K562 (cell line): ENCODE measurements at regions not wholly inside any gene's neighbourhood (a gene's known extent, or its start where the extent isn't known, plus 50 kb on each side); places are given as distances from the start of the nearest gene placed in this dataset.

Source experiments
- ATAC-seq: fragments of 200-7000 bp; cut with Tn5 transposase; 3 replicates; pipeline ENCODE4 v1.9.1; 2020; ENCODE audit warnings: moderate library complexity
- BruUV-seq: library from RNA; stranded (reverse); fragments of 400-500 nt; replicated peaks from 2 replicates; lab custom pipeline; 2021; lab: Mats Ljungman, UMichigan
- CTCF ChIA-PET: fragments of 300-600 bp; formaldehyde crosslinking; extraction: SDS; loops from one replicate; lab custom pipeline; 2021; ENCODE audit warnings: low intra/inter-chr PET ratio; lab: Yijun Ruan, JAX
- POLR2A ChIA-PET: fragments of 300-600, 350-650 bp; sonication (Branson Sonifier 250); formaldehyde crosslinking; extraction: SDS; loops from one replicate; lab custom pipeline; 2021; ENCODE audit warnings: antibody characterized with exemption, inconsistent platforms; lab: Yijun Ruan, JAX
- DNase-seq, 4 experiments: peaks; one replicate each; pipeline versions ENCODE4 v3.0.0 to v3.0.0-alpha.2; 2011 to 2018; ENCODE audit warnings: low spot score in 3 of 4, mixed read lengths in 3 of 4; ENCODE audit errors: extremely low read depth in 1 of 4
- FAIRE-seq: peaks from 2 replicates; lab custom pipeline; 2011; peaks lifted over from hg19 to GRCh38; lab: Jason Lieb, UNC
- H2AFZ ChIP-seq: 2 replicates; pipeline ENCODE4 v1.6.0; 2011; ENCODE audit warnings: low read depth, low read length, control low read depth, inconsistent platforms
- H3K27ac ChIP-seq: fragments of 200-600 bp; 3 replicates; pipeline ENCODE4 v1.8.0; 2011; ENCODE audit warnings: low read depth, mild to moderate bottlenecking, control low read depth, inconsistent platforms, low read length, moderate library complexity, mixed read lengths; ENCODE audit errors: extremely low read depth
- H3K27me3 ChIP-seq, 2 experiments: fragments of 300-600 bp in 1 of 2; 2 replicates in 1 of 2; 3 replicates in 1 of 2; pipeline versions ENCODE4 v1.6.0 to v1.8.0; 2011; ENCODE audit warnings: inconsistent platforms in 2 of 2, low read length in 2 of 2, mild to moderate bottlenecking in 1 of 2, mixed read lengths in 1 of 2, moderate library complexity in 1 of 2; ENCODE audit not compliant: control insufficient read depth in 2 of 2, insufficient read depth in 2 of 2
- H3K36me3 ChIP-seq: fragments of 300-600 bp; 3 replicates; pipeline ENCODE4 v1.8.0; 2011; ENCODE audit warnings: mild to moderate bottlenecking, low read length, inconsistent platforms; ENCODE audit not compliant: control insufficient read depth, insufficient read depth
- H3K4me1 ChIP-seq, 2 experiments: fragments of 200-600 bp in 1 of 2; replicated peaks in 1 of 2; 2 replicates in 1 of 2; 3 replicates in 1 of 2; pipeline versions ENCODE4 v1.5.1 to v1.8.0; 2011; ENCODE audit warnings: inconsistent platforms in 2 of 2, low read length in 2 of 2, mild to moderate bottlenecking in 1 of 2, mixed read lengths in 1 of 2, moderate library complexity in 1 of 2; ENCODE audit not compliant: control insufficient read depth in 2 of 2, insufficient read depth in 2 of 2
- H3K4me2 ChIP-seq: 2 replicates; pipeline ENCODE4 v1.6.1; 2011; ENCODE audit warnings: low read length, control low read depth, inconsistent platforms, mixed read lengths; ENCODE audit not compliant: insufficient read depth
- H3K4me3 ChIP-seq: fragments of 200-600 bp; sonication (generic), shearing (Covaris generic); 2 replicates; pipeline ENCODE4 v1.5.1; 2016; ENCODE audit warnings: control low read depth, inconsistent platforms
- H3K79me2 ChIP-seq: fragments of 200-600 bp; 3 replicates; pipeline ENCODE4 v1.8.0; 2011; ENCODE audit warnings: low read length, inconsistent platforms; ENCODE audit not compliant: control insufficient read depth, insufficient read depth
- H3K9ac ChIP-seq, 2 experiments: 2 replicates each; pipeline versions ENCODE4 v1.6.0 to v1.6.1; 2011; ENCODE audit warnings: low read depth in 2 of 2, low read length in 2 of 2, control low read depth in 1 of 2, inconsistent platforms in 1 of 2, mild to moderate bottlenecking in 1 of 2, mixed read lengths in 1 of 2; ENCODE audit not compliant: insufficient read depth in 1 of 2
- H3K9me1 ChIP-seq: one replicate; pipeline ENCODE4 v1.6.0; 2011; ENCODE audit warnings: inconsistent platforms, mild to moderate bottlenecking, low read length, moderate library complexity; ENCODE audit not compliant: control insufficient read depth, insufficient read depth
- H3K9me3 ChIP-seq: replicated peaks from 2 replicates; pipeline ENCODE4 v1.5.1; 2011; ENCODE audit warnings: low read depth, low read length, inconsistent platforms; ENCODE audit not compliant: control insufficient read depth, insufficient read depth
- H4K20me1 ChIP-seq: replicated peaks from 2 replicates; pipeline ENCODE4 v1.6.1; 2011; ENCODE audit warnings: low read length, inconsistent platforms, mixed read lengths; ENCODE audit not compliant: control insufficient read depth, insufficient read depth
- MED1 ChIP-seq: sonication (generic); formaldehyde crosslinking; IDR thresholded peaks from 2 replicates; pipeline ENCODE4 v1.8.1; 2023; ENCODE audit warnings: missing genetic modification reagents, borderline replicate concordance
- MXD1 ChIP-seq: fragments of 250-450 bp; sonication (Bioruptor Pico); IDR thresholded peaks from 2 replicates; pipeline ENCODE4 v1.8.0; 2021; ENCODE audit warnings: borderline replicate concordance, mild to moderate bottlenecking, moderate library complexity; ENCODE audit not compliant: poor library complexity, severe bottlenecking
- NR1H2 ChIP-seq: sonication (generic); formaldehyde crosslinking; IDR thresholded peaks from 2 replicates; pipeline ENCODE4 v1.4.0; 2020; ENCODE audit warnings: mild to moderate bottlenecking, missing genetic modification reagents
- SNIP1 ChIP-seq: fragments of 450-650 bp; IDR thresholded peaks from 2 replicates; pipeline ENCODE4 v1.7.1; 2017; ENCODE audit warnings: low read depth, mild to moderate bottlenecking
- ZNF586 ChIP-seq: fragments of 450-650 bp; formaldehyde crosslinking; conservative IDR thresholded peaks from 2 replicates; pipeline ENCODE4 v1.4.0; 2020; ENCODE audit warnings: mild to moderate bottlenecking, moderate library complexity
- WGBS: fragments of 100-300 bp; shearing (Covaris generic); methylation state at CpG from one replicate; pipeline ENCODE4 v1.1.6; 2016; ENCODE audit warnings: low coverage, mixed read lengths; ENCODE audit not compliant: insufficient coverage; ENCODE audit errors: missing lambda C conversion rate; 5-methylcytosine and 5-hydroxymethylcytosine counted together
- in situ Hi-C: fragments of 300-500 bp; cut with MboI; formaldehyde crosslinking; loops from 4 replicates; pipeline ENCODE4 v1.15.0; 2018; ENCODE audit warnings: inconsistent platforms, mixed read lengths
- intact Hi-C: fragments of 100-400 bp; cut with micrococcal nuclease; formaldehyde crosslinking; loops from 2 replicates; pipeline ENCODE4 v1.14.2; 2022
- TF ChIP-seq, protein P1 (sequence below): fragments of 250-450 bp; sonication (Bioruptor Pico); IDR thresholded peaks from 2 replicates; pipeline ENCODE4 v1.5.0; 2020; ENCODE audit warnings: mild to moderate bottlenecking, borderline replicate concordance
- TF ChIP-seq, protein P2 (sequence below): fragments of 450-650 bp; IDR thresholded peaks from 2 replicates; pipeline ENCODE4 v1.6.1; 2016; ENCODE audit warnings: antibody characterized with exemption

DNA sequence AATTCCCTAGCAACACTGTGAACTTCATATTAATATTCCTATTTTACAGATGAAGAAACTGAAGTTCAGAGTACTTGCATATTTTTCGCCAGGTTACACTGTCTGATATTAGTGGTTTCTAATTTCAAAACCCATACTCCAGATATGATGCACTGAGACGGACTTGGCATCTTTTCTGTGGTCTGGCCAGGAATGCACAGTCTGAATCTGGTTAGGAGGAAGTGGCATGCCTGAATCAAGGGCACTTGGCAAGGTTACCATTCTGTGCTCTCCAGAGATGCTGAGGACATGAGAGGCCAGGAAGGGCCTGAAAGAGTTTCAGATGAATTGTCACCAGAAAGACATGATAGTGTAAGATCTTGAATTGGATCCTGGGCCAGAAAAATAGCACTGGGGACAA, 150.1 kb downstream of the HAO1 start:
- Histone ChIP-seq H3K4me2 (no peak overlapping the region), H3K79me2 (no peaks in the 10 kb centered on the region)
- BruUV-seq, result no TSS peak
- no peak for DNase-seq
- CTCF ChIA-PET, result no interaction called here
- TF ChIP-seq, protein P1, sequence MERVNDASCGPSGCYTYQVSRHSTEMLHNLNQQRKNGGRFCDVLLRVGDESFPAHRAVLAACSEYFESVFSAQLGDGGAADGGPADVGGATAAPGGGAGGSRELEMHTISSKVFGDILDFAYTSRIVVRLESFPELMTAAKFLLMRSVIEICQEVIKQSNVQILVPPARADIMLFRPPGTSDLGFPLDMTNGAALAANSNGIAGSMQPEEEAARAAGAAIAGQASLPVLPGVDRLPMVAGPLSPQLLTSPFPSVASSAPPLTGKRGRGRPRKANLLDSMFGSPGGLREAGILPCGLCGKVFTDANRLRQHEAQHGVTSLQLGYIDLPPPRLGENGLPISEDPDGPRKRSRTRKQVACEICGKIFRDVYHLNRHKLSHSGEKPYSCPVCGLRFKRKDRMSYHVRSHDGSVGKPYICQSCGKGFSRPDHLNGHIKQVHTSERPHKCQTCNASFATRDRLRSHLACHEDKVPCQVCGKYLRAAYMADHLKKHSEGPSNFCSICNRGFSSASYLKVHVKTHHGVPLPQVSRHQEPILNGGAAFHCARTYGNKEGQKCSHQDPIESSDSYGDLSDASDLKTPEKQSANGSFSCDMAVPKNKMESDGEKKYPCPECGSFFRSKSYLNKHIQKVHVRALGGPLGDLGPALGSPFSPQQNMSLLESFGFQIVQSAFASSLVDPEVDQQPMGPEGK, result no peak
- TF ChIP-seq MXD1 (CRISPR knock-in tag) (no peak), MED1 (CRISPR knock-in tag) (no peak), ZNF586 (CRISPR knock-in tag) (no peak), NR1H2 (CRISPR knock-in tag) (no peak), SNIP1 (no peak)
- TF ChIP-seq, protein P2, sequence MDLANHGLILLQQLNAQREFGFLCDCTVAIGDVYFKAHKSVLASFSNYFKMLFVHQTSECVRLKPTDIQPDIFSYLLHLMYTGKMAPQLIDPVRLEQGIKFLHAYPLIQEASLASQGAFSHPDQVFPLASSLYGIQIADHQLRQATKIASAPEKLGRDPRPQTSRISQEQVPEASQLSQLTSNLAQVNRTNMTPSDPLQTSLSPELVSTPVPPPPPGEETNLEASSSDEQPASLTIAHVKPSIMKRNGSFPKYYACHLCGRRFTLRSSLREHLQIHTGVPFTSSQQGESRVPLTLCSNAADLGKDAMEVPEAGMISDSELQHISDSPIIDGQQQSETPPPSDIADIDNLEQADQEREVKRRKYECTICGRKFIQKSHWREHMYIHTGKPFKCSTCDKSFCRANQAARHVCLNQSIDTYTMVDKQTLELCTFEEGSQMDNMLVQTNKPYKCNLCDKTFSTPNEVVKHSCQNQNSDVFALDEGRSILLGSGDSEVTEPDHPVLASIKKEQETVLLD, result no peak
- TF ChIP-seq, all 486 proteins: peak for 0
- no peak for FAIRE-seq
- Histone ChIP-seq H3K4me1 (no peaks in the 10 kb centered on the region), H3K9me1 (no peaks in the 10 kb centered on the region), H3K36me3 (no peaks in the 10 kb centered on the region), H3K27ac (no peak overlapping the region), H3K4me3 (no peak overlapping the region), H3K9me3 (no peaks in the 10 kb centered on the region), H3K9ac (no peak overlapping the region), H4K20me1 (no peaks in the 10 kb centered on the region), H2AFZ (no peak overlapping the region), H3K27me3 (no peaks in the 10 kb centered on the region)
- WGBS, result 0% methylated on average over 2 of the region's 2 CpGs
- in situ Hi-C loops, result no loop called here
- intact Hi-C loops, result no loop called here
- POLR2A ChIA-PET, result no interaction called here
- no peak for ATAC-seq
